Naive thymus-derived CD4-positive, alpha-beta T cell (primary cell): ENCODE measurements at regions not wholly inside any gene's neighbourhood (a gene's known extent, or its start where the extent isn't known, plus 50 kb on each side); places are given as distances from the start of the nearest gene placed in this dataset.

Source experiments
- ATAC-seq: fragments of 150-1000 bp; cut with Tn5 transposase; 2 replicates; pipeline ENCODE4 v1.10.0; 2021; ENCODE audit warnings: mild to moderate bottlenecking, moderate library complexity
- CTCF ChIA-PET: fragments of 350-600 bp; sonication (Branson Sonifier 250); formaldehyde crosslinking; loops from one replicate; lab custom pipeline; 2021; ENCODE audit warnings: antibody characterized with exemption; lab: Charles Lee
- POLR2A ChIA-PET: fragments of 350-600 bp; sonication (Branson Sonifier 250); formaldehyde crosslinking; loops from one replicate; lab custom pipeline; 2021; ENCODE audit warnings: antibody characterized with exemption, inconsistent platforms; lab: Charles Lee
- DNase-seq, 9 donors: peaks; one replicate each; pipeline versions ENCODE4 v3.0.0 to v3.0.0-alpha.2; 2020 to 2022; ENCODE audit warnings: mixed read lengths in 1 of 9
- H3K27ac ChIP-seq: one replicate; pipeline ENCODE4 v1.7.0; 2013; ENCODE audit warnings: mild to moderate bottlenecking, low read depth, low read length, moderate library complexity
- H3K27me3 ChIP-seq, 2 donors: one replicate each; pipeline ENCODE4 v1.7.0; 2013; ENCODE audit warnings: low read length in 2 of 2, mild to moderate bottlenecking in 2 of 2, moderate library complexity in 2 of 2; ENCODE audit not compliant: control insufficient read depth in 2 of 2, insufficient read depth in 2 of 2
- H3K36me3 ChIP-seq, 3 experiments: 1 replicate in 2 of 3; 2 replicates in 1 of 3; pipeline ENCODE4 v1.7.0; 2013; ENCODE audit warnings: low read length in 3 of 3, mild to moderate bottlenecking in 3 of 3, moderate library complexity in 1 of 3; ENCODE audit not compliant: insufficient read depth in 3 of 3, control insufficient read depth in 2 of 3
- H3K4me1 ChIP-seq, 2 donors: one replicate each; pipeline ENCODE4 v1.7.0; 2013; ENCODE audit warnings: low read length in 2 of 2, mild to moderate bottlenecking in 2 of 2, moderate library complexity in 1 of 2; ENCODE audit not compliant: control insufficient read depth in 2 of 2, insufficient read depth in 2 of 2
- H3K4me3 ChIP-seq: 2 replicates; pipeline ENCODE4 v1.7.0; 2013; ENCODE audit warnings: mild to moderate bottlenecking, low read length
- H3K9me3 ChIP-seq, 3 experiments: 1 replicate in 2 of 3; 2 replicates in 1 of 3; pipeline ENCODE4 v1.7.0; 2013; ENCODE audit warnings: low read length in 3 of 3; ENCODE audit not compliant: control insufficient read depth in 2 of 3
- H3K27ac Mint-ChIP-seq, 9 donors: one replicate each; pipeline ENCODE4 v1.8.0; 2020 to 2022; ENCODE audit warnings: mixed read lengths in 9 of 9, mild to moderate bottlenecking in 8 of 9, moderate library complexity in 5 of 9, inconsistent platforms in 2 of 9
- H3K27me3 Mint-ChIP-seq, 5 donors: one replicate each; pipeline ENCODE4 v1.8.0; 2021 to 2022; ENCODE audit warnings: mixed read lengths in 5 of 5, mild to moderate bottlenecking in 1 of 5
- H3K36me3 Mint-ChIP-seq, 5 donors: one replicate each; pipeline ENCODE4 v1.8.0; 2020 to 2022; ENCODE audit warnings: mixed read lengths in 5 of 5, mild to moderate bottlenecking in 3 of 5, inconsistent platforms in 1 of 5
- H3K4me1 Mint-ChIP-seq, 7 donors: one replicate each; pipeline ENCODE4 v1.8.0; 2020 to 2022; ENCODE audit warnings: mixed read lengths in 7 of 7, mild to moderate bottlenecking in 3 of 7, inconsistent platforms in 1 of 7
- H3K4me3 Mint-ChIP-seq, 10 donors: one replicate each; pipeline ENCODE4 v1.8.0; 2020 to 2022; ENCODE audit warnings: mild to moderate bottlenecking in 10 of 10, mixed read lengths in 10 of 10, moderate library complexity in 6 of 10, inconsistent platforms in 2 of 10
- H3K9me3 Mint-ChIP-seq, 11 donors: one replicate each; pipeline ENCODE4 v1.8.0; 2020 to 2022; ENCODE audit warnings: mixed read lengths in 11 of 11, mild to moderate bottlenecking in 4 of 11, inconsistent platforms in 1 of 11, moderate library complexity in 1 of 11
- intact Hi-C, 2 donors: fragments of 100-400 bp; cut with micrococcal nuclease; formaldehyde crosslinking; loops; one replicate each; pipeline ENCODE4 v1.15.1; 2023

GRCh38 chr22:25388866-25389540 lies 169.6 kb downstream of the CRYBB2 start:
- H3K27ac Mint-ChIP-seq = peak overlapping the region in 4 of 9 donors; percentile 11 to 75 (median 48)
- POLR2A ChIA-PET = no interaction called here

DNA sequence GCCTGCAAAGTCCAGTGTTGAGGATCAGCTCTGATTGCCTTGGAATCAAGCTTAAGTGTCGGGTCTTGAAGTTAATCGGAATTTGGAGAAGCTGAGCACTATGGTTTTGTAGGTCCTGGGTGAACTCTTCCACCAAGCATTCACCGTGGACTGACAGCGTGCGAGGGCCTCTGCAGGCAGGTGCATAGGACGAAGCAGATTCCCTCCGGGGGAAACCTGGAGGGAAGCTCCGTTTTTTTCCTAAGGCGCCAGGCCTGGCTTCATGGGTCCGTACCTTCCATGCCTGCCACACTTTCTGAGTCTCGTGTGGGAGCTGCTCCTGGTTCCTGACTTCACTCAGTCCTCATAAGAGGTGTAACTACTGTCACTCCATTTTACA lies 170.1 kb downstream of the CRYBB2 start:
- Histone ChIP-seq H3K36me3 (no peaks in the 10 kb centered on the region), H3K4me3 (no peak overlapping the region), H3K27me3 (no peaks in the 10 kb centered on the region), H3K4me1 (peaks cover 26 to 43% of the 10 kb centered on the region in 2 donors), H3K9me3 (no peaks in the 10 kb centered on the region), H3K27ac (no peak overlapping the region)
- H3K4me1 Mint-ChIP-seq = peaks cover 46 to 71% (median 58%) of the 10 kb centered on the region in 7 donors
- peak overlapping the region in 5 of 10 donors; percentile 16 to 68 (median 65) for H3K4me3 Mint-ChIP-seq
- peak overlapping the region in 2 of 9 donors; percentile 44 to 59 for H3K27ac Mint-ChIP-seq
- DNase-seq (no peak), ATAC-seq (no peak)
- no peaks in the 10 kb centered on the region for H3K36me3 Mint-ChIP-seq
- CTCF ChIA-PET = no interaction called here
- no peaks in the 10 kb centered on the region for H3K9me3 Mint-ChIP-seq
- intact Hi-C loops = no loop called here
- no peaks in the 10 kb centered on the region for H3K27me3 Mint-ChIP-seq
- POLR2A ChIA-PET = no interaction called here

More at GRCh38 chr22:25388866-25389540, 169.6 kb downstream of the CRYBB2 start:
- no peaks in the 10 kb centered on the region for H3K27me3 Mint-ChIP-seq
- CTCF ChIA-PET = no interaction called here
- intact Hi-C loops = no loop called here
- no peaks in the 10 kb centered on the region for H3K27me3 ChIP-seq
- DNase-seq (no peak), ATAC-seq (peak; percentile 54)
- H3K4me1 Mint-ChIP-seq = peaks cover 46 to 71% (median 59%) of the 10 kb centered on the region in 7 donors
- H3K36me3 ChIP-seq = no peaks in the 10 kb centered on the region
- no peaks in the 10 kb centered on the region for H3K36me3 Mint-ChIP-seq
- H3K4me3 Mint-ChIP-seq = peak overlapping the region; percentile 16 to 68 (median 48)
- no peaks in the 10 kb centered on the region for H3K9me3 ChIP-seq
- no peak overlapping the region for H3K27ac ChIP-seq
- H3K9me3 Mint-ChIP-seq = no peaks in the 10 kb centered on the region
- H3K4me1 ChIP-seq = peaks cover 26 to 43% of the 10 kb centered on the region in 2 donors
- H3K4me3 ChIP-seq = no peak overlapping the region

DNA sequence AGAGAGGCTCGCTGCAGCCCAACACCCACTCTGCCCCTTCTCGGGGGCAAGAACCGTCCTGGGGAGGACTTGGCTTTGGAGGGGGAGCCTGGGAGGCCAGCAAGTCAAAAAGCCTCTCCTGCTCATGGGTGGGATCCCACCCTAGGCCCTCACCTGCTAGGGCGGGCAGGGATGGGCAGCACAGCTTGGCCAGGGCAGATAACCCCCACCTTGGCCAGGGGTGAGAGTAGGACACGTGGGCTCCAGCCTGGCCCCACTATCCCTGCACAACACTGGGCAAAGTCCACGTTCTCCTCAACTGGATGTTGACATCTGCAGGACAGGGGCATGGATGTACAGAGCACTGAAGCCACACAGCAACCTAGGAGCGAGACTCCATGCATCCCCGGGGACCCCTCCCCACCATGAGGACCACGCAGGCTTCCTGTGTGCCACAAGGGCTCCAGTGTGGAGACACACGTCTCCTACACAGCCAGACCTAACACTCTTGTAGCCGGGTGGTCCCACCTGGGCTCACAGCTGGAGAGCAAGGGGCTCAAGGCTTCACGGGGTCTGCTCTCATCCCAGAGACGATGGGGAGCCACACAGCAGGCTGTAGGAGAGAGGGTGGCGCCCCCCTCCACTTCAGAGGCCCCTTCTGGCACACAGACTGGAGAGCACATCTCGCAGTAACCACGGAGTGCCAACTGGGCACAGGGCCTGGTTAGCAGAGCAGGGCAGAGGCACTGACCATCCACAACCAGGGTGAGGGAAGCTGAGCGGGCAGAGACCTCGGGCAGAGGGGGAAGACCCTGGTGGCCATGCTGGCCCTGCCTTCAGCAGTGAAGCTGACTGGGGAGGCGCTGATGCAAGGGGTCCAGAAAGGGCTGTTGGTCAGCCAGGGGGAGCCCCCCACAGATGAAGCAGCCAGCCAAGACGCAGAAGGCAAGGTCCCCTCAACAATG lies 171.1 kb downstream of the CRYBB2 start:
- ATAC-seq = no peak
- Histone ChIP-seq H3K27me3 (no peaks in the 10 kb centered on the region), H3K27ac (no peak overlapping the region), H3K36me3 (no peaks in the 10 kb centered on the region), H3K4me3 (no peak overlapping the region), H3K4me1 (peaks cover 26 to 41% of the 10 kb centered on the region in 2 donors), H3K9me3 (no peaks in the 10 kb centered on the region)
- DNase-seq = no peak
- intact Hi-C loops = no loop called here
- POLR2A ChIA-PET = no interaction called here
- H3K27me3 Mint-ChIP-seq = no peaks in the 10 kb centered on the region
- H3K4me3 Mint-ChIP-seq = no peak overlapping the region
- H3K27ac Mint-ChIP-seq = peak overlapping the region in 1 of 9 donors; percentile 44
- CTCF ChIA-PET = no interaction called here
- H3K36me3 Mint-ChIP-seq = peaks cover 0 to 3% (median 0%) of the 10 kb centered on the region in 5 donors
- H3K4me1 Mint-ChIP-seq = peaks cover 43 to 67% (median 57%) of the 10 kb centered on the region in 7 donors
- H3K9me3 Mint-ChIP-seq = no peaks in the 10 kb centered on the region

DNA sequence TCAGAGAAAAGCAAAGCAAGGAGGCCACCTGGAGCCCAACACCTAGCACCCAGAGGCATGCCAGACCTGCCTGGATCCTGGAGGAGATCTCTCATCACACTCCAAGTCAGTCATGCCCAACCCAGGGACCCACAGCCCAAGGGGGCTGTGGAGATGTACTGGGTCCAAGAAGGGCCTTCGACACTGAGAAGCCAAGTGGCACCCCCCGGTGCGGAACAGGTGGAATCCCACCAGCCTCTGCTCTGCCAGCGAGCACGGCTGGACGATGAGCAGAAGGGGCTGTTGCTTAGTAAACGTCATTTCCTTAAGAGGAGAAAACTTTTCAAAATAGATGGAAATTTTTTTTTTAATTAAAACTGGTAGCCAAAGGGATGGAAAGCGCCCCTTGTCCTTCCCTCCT lies 171.9 kb upstream of the GRK3 start:
- Histone ChIP-seq H3K27me3 (no peaks in the 10 kb centered on the region), H3K4me1 (peaks cover 13 to 22% of the 10 kb centered on the region in 2 donors), H3K36me3 (no peaks in the 10 kb centered on the region), H3K9me3 (no peaks in the 10 kb centered on the region), H3K4me3 (no peak overlapping the region), H3K27ac (no peak overlapping the region)
- no peak overlapping the region for H3K4me3 Mint-ChIP-seq
- H3K27ac Mint-ChIP-seq = no peak overlapping the region
- intact Hi-C loops = no loop called here
- peaks cover 31 to 62% (median 51%) of the 10 kb centered on the region in 7 donors for H3K4me1 Mint-ChIP-seq
- peaks cover 0 to 1% (median 0%) of the 10 kb centered on the region in 11 donors for H3K9me3 Mint-ChIP-seq
- ATAC-seq = no peak
- CTCF ChIA-PET = no interaction called here
- peaks cover 0 to 6% (median 0%) of the 10 kb centered on the region in 5 donors for H3K36me3 Mint-ChIP-seq
- POLR2A ChIA-PET = no interaction called here
- no peak for DNase-seq
- H3K27me3 Mint-ChIP-seq = no peaks in the 10 kb centered on the region

DNA sequence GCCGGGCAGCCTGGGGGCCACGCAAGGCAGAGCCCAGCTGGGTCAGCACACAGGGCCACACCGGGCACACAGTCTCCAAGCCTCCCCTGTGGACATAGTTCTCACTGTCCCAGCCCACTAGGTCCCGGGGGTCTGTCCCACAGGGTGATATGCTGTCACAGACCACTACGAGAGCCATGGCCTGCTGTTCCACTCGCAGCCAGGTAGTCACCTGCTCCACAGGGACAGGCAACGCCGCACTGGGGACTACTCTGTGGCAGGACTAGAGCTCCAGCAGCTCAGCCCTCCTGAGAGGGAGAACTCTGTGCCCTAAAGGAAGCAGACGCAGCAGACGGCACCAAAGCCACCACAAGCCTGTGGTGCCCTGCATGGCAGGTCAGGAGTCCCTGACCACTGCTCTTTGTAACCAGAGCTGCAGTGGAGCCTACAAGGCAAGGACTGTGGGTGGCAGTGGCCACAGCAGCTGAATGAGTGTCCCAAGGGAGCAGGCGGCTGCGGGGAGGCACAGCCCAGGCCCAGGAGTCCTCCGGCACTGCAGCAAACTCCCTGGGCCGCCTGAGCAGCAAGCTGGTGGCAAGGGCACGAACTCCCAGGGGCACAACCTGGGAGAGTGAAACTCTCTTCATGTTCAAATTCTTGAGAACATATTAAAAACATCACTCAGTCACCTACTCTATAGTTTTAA lies 171.2 kb upstream of the GRK3 start:
- CTCF ChIA-PET = no interaction called here
- Histone ChIP-seq H3K36me3 (no peaks in the 10 kb centered on the region), H3K27me3 (no peaks in the 10 kb centered on the region), H3K27ac (no peak overlapping the region), H3K4me3 (no peak overlapping the region), H3K9me3 (no peaks in the 10 kb centered on the region), H3K4me1 (peaks cover 13 to 21% of the 10 kb centered on the region in 2 donors)
- POLR2A ChIA-PET = no interaction called here
- Mint-ChIP-seq H3K36me3 (peaks cover 0 to 7% (median 0%) of the 10 kb centered on the region in 5 donors), H3K4me1 (peaks cover 32 to 57% (median 47%) of the 10 kb centered on the region in 7 donors), H3K27me3 (no peaks in the 10 kb centered on the region), H3K4me3 (no peak overlapping the region), H3K27ac (no peak overlapping the region), H3K9me3 (peaks cover 0 to 1% (median 0%) of the 10 kb centered on the region in 11 donors)
- intact Hi-C loops = no loop called here
- DNase-seq (no peak), ATAC-seq (no peak)

DNA sequence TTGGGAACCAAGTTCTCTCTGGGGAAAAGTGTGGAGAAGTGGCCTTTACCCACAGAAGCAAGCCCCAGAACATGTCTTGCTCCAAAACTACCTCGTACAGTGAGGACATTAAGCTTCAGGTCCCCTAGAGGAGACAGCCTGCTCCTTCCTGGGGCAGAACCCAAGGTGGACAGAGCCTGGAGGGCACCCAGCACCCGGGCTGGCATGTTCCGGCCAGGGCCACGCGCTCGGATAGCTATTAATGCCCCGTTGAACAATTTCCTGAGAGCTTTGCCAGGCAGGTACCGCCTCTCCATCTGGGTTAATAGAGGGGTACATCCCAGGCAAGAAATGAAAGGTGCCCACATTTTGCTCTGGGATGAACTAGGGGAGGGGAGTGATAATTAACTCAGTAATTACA lies 169.0 kb upstream of the GRK3 start:
- Histone ChIP-seq H3K27ac (no peak overlapping the region), H3K4me1 (no peaks in the 10 kb centered on the region), H3K4me3 (no peak overlapping the region), H3K36me3 (no peaks in the 10 kb centered on the region), H3K27me3 (no peaks in the 10 kb centered on the region), H3K9me3 (no peaks in the 10 kb centered on the region)
- Mint-ChIP-seq H3K27ac (no peak overlapping the region), H3K27me3 (no peaks in the 10 kb centered on the region), H3K9me3 (peaks cover 0 to 1% (median 0%) of the 10 kb centered on the region in 11 donors), H3K4me1 (peaks cover 20 to 42% (median 33%) of the 10 kb centered on the region in 7 donors), H3K4me3 (no peak overlapping the region), H3K36me3 (peaks cover 0 to 7% (median 0%) of the 10 kb centered on the region in 5 donors)
- ATAC-seq (no peak), DNase-seq (no peak)
- ChIA-PET POLR2A (no interaction called here), CTCF (no interaction called here)
- intact Hi-C loops = loop anchor here in 1 of 2 donors (5.0 kb wide), 1 partner anchor 593 kb away; no protein-coding TSS in a partner anchor
